Loucy (cell line): ENCODE measurements at regions not wholly inside any gene's neighbourhood (a gene's known extent, or its start where the extent isn't known, plus 50 kb on each side); places are given as distances from the start of the nearest gene placed in this dataset.

ENCODE experiments used
- H2AFZ ChIP-seq: fragments of 200-600 bp; sonication (generic); 2 replicates; pipeline ENCODE4 v1.6.0; 2016; ENCODE audit warnings: antibody characterized with exemption, mild to moderate bottlenecking, low read length, moderate library complexity
- H3F3A ChIP-seq: fragments of 200-600 bp; 2 replicates; pipeline ENCODE4 v1.6.0; 2016; ENCODE audit warnings: antibody characterized with exemption, low read depth, mild to moderate bottlenecking
- H3K27me3 ChIP-seq: fragments of 200-600 bp; sonication (generic); 2 replicates; pipeline ENCODE4 v1.6.1; 2014; ENCODE audit warnings: low read length, mild to moderate bottlenecking; ENCODE audit not compliant: insufficient read depth, poor library complexity, severe bottlenecking
- H3K36me3 ChIP-seq: fragments of 200-600 bp; sonication (generic); 2 replicates; pipeline ENCODE4 v1.6.1; 2016; ENCODE audit warnings: low read length; ENCODE audit not compliant: insufficient read depth
- H3K4me1 ChIP-seq: fragments of 200-600 bp; sonication (generic); 2 replicates; pipeline ENCODE4 v1.5.1; 2014; ENCODE audit warnings: low read length, mild to moderate bottlenecking; ENCODE audit not compliant: insufficient read depth, poor library complexity, severe bottlenecking
- H3K4me2 ChIP-seq: fragments of 200-600 bp; sonication (generic); 2 replicates; pipeline ENCODE4 v1.6.0; 2014; ENCODE audit warnings: antibody characterized with exemption, low read length, low read depth, mild to moderate bottlenecking; ENCODE audit not compliant: poor library complexity, severe bottlenecking
- H3K4me3 ChIP-seq: fragments of 200-600 bp; sonication (generic); 2 replicates; pipeline ENCODE4 v1.5.1; 2014; ENCODE audit warnings: low read length, mild to moderate bottlenecking, mixed read lengths; ENCODE audit not compliant: poor library complexity, severe bottlenecking
- H3K79me2 ChIP-seq: fragments of 200-600 bp; sonication (generic); 2 replicates; pipeline ENCODE4 v1.6.1; 2014; ENCODE audit warnings: low read length; ENCODE audit not compliant: insufficient read depth
- H3K9ac ChIP-seq: fragments of 200-600 bp; sonication (generic); 2 replicates; pipeline ENCODE4 v1.6.0; 2014; ENCODE audit warnings: mild to moderate bottlenecking, low read depth, low read length, moderate library complexity; ENCODE audit not compliant: poor library complexity, severe bottlenecking
- H3K9me2 ChIP-seq: fragments of 200-600 bp; sonication (generic); replicated peaks from 2 replicates; pipeline ENCODE4 v1.6.1; 2016; ENCODE audit warnings: low read depth, low read length, mixed read lengths
- H3K9me3 ChIP-seq: fragments of 200-600 bp; sonication (generic); 2 replicates; pipeline ENCODE4 v1.6.1; 2014; ENCODE audit warnings: mild to moderate bottlenecking, antibody characterized with exemption, low read length, low read depth; ENCODE audit not compliant: insufficient read depth
- H4K20me1 ChIP-seq: fragments of 200-600 bp; sonication (generic); 2 replicates; pipeline ENCODE4 v1.6.0; 2014; ENCODE audit warnings: antibody characterized with exemption, low read length, mild to moderate bottlenecking; ENCODE audit not compliant: insufficient read depth, poor library complexity, severe bottlenecking
- EZH2phosphoT487 ChIP-seq: fragments of 200-600 bp; IDR thresholded peaks from 2 replicates; pipeline ENCODE4 v1.6.1; 2018; ENCODE audit warnings: antibody characterized with exemption, mild to moderate bottlenecking, moderate library complexity, borderline replicate concordance
- TF ChIP-seq, protein P1 (sequence below): fragments of 200-600 bp; sonication (generic); conservative IDR thresholded peaks from 2 replicates; pipeline ENCODE4 v1.5.1; 2014; ENCODE audit warnings: mild to moderate bottlenecking, antibody characterized with exemption, low read length

DNA sequence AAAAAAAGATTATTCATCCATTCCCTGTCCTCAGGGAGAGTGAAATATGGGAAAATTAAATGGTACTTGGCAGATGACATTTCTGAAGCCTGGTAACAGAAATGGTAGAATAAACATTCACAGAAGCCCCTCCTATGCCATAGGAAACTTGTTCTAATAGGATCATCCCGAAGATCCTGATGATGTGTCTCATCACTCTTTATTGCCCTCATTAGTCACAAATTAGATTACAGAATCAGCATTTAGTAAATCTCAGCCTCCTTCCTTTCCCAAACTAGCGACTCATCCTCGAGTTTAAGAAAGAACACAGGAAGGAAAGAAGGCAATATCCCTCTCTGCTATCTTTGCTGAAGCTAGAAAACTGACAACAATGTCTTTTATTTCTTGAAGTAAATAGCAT, 154.4 kb downstream of the TMEM200A start:
- Histone ChIP-seq H3K79me2 (no peaks in the 10 kb centered on the region), H3K4me2 (no peak overlapping the region), H3K4me3 (no peak overlapping the region), H3K9ac (no peak overlapping the region), H3F3A (no peaks in the 10 kb centered on the region), H3K9me2 (no peaks in the 10 kb centered on the region), H4K20me1 (no peaks in the 10 kb centered on the region), H3K9me3 (no peaks in the 10 kb centered on the region), H3K27me3 (no peaks in the 10 kb centered on the region), H3K4me1 (peaks cover 6% of the 10 kb centered on the region), H3K36me3 (no peaks in the 10 kb centered on the region), H2AFZ (no peak overlapping the region)
- TF ChIP-seq EZH2phosphoT487 = no peak
- TF ChIP-seq, protein P1, sequence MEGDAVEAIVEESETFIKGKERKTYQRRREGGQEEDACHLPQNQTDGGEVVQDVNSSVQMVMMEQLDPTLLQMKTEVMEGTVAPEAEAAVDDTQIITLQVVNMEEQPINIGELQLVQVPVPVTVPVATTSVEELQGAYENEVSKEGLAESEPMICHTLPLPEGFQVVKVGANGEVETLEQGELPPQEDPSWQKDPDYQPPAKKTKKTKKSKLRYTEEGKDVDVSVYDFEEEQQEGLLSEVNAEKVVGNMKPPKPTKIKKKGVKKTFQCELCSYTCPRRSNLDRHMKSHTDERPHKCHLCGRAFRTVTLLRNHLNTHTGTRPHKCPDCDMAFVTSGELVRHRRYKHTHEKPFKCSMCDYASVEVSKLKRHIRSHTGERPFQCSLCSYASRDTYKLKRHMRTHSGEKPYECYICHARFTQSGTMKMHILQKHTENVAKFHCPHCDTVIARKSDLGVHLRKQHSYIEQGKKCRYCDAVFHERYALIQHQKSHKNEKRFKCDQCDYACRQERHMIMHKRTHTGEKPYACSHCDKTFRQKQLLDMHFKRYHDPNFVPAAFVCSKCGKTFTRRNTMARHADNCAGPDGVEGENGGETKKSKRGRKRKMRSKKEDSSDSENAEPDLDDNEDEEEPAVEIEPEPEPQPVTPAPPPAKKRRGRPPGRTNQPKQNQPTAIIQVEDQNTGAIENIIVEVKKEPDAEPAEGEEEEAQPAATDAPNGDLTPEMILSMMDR = no peak

DNA sequence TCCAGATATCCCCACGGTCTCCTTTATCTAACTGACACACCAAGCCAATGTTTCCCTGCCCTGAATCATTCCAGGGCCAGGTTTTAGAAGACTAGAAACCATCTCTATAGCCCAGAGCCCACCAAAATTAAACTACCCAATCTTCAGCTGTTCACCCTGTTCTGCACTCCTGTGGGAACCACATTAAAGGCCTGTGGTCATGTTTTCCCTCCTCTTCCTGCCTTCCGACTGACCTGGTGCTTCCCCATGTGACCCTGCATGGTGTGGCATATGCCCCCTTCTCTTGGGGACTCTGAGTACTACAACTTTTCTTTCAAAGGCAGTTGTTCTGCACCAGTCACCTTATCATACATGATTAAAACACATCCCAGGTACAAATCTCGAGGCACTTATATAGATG, 155.0 kb downstream of the TMEM200A start:
- no peak overlapping the region for H3K9ac ChIP-seq
- no peak overlapping the region for H2AFZ ChIP-seq
- no peaks in the 10 kb centered on the region for H3F3A ChIP-seq
- peaks cover 7% of the 10 kb centered on the region for H3K4me1 ChIP-seq
- no peak overlapping the region for H3K4me3 ChIP-seq
- H4K20me1 ChIP-seq = no peaks in the 10 kb centered on the region
- no peaks in the 10 kb centered on the region for H3K27me3 ChIP-seq
- H3K36me3 ChIP-seq = no peaks in the 10 kb centered on the region
- H3K9me2 ChIP-seq = no peaks in the 10 kb centered on the region
- no peak overlapping the region for H3K4me2 ChIP-seq
- H3K79me2 ChIP-seq = no peaks in the 10 kb centered on the region
- TF ChIP-seq, protein P1 = no peak
- TF ChIP-seq EZH2phosphoT487 = no peak
- H3K9me3 ChIP-seq = no peaks in the 10 kb centered on the region

DNA sequence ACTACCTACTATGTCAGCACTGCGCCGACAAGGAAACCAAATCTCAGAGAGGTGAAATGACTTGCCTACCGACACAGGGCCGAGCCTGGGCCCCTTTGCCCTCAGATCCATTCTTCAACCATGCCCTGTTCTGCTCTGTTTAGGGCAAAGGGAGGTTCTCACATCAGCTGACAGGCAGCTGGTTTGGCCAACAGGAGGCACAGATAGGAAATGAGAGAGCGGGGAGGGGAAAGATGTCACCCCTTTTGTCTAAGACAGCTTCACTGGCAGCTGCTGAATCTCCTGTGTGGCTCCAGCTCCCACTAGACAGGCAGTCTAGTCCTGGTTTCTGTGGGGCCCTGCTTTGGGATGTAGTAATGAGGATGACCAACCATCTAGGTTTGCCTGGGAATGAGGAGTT, 158.7 kb downstream of the TMEM200A start:
- H3K9me3 ChIP-seq = no peaks in the 10 kb centered on the region
- no peaks in the 10 kb centered on the region for H3K79me2 ChIP-seq
- TF ChIP-seq, protein P1 = no peak
- TF ChIP-seq EZH2phosphoT487 = no peak
- H3K9ac ChIP-seq = no peak overlapping the region
- H3F3A ChIP-seq = no peaks in the 10 kb centered on the region
- peaks cover 7% of the 10 kb centered on the region for H3K4me1 ChIP-seq
- H3K27me3 ChIP-seq = no peaks in the 10 kb centered on the region
- H3K9me2 ChIP-seq = no peaks in the 10 kb centered on the region
- H3K4me2 ChIP-seq = peak overlapping the region; percentile 18
- H3K4me3 ChIP-seq = no peak overlapping the region
- H4K20me1 ChIP-seq = no peaks in the 10 kb centered on the region
- no peaks in the 10 kb centered on the region for H3K36me3 ChIP-seq
- H2AFZ ChIP-seq = no peak overlapping the region
